ENCODE measurements at regions not wholly inside any gene's neighbourhood (a gene's known extent, or its start where the extent isn't known, plus 50 kb on each side); places are given as distances from the start of the nearest gene placed in this dataset.
"Not testable (repeated sequence)": the region's sequence is repeated elsewhere in the genome, so short reads cannot be mapped to it uniquely, and the experiment has no call there.

DNA sequence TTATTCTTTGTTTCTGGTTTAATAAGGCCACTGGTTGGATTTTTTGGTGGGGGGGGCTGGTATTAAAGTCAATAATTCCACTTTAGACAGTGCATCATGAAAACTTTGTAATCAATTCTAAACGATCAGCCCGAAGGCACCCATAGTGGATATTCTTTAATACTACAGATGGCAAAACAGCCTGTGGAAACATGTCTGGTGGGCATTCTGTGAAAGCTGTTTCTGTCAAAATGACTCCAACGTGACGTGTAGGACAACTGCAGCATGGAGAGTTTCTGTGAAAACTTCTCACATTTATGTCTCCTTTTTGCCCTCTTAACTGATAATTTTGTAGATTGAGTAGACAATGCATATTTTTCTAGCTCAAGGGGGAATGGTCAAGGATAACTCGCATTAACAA is 185.8 kb upstream of the FLRT2 start:
- TF ChIP-seq, protein P1, sequence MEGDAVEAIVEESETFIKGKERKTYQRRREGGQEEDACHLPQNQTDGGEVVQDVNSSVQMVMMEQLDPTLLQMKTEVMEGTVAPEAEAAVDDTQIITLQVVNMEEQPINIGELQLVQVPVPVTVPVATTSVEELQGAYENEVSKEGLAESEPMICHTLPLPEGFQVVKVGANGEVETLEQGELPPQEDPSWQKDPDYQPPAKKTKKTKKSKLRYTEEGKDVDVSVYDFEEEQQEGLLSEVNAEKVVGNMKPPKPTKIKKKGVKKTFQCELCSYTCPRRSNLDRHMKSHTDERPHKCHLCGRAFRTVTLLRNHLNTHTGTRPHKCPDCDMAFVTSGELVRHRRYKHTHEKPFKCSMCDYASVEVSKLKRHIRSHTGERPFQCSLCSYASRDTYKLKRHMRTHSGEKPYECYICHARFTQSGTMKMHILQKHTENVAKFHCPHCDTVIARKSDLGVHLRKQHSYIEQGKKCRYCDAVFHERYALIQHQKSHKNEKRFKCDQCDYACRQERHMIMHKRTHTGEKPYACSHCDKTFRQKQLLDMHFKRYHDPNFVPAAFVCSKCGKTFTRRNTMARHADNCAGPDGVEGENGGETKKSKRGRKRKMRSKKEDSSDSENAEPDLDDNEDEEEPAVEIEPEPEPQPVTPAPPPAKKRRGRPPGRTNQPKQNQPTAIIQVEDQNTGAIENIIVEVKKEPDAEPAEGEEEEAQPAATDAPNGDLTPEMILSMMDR (IDR thresholded peaks at IDR 0.05; ENCODE audit: insufficient read depth, missing control alignments): no peak
- FAIRE-seq (no peak), DNase-seq (ENCODE audit: insufficient read length, low spot score) (no peak)

DNA sequence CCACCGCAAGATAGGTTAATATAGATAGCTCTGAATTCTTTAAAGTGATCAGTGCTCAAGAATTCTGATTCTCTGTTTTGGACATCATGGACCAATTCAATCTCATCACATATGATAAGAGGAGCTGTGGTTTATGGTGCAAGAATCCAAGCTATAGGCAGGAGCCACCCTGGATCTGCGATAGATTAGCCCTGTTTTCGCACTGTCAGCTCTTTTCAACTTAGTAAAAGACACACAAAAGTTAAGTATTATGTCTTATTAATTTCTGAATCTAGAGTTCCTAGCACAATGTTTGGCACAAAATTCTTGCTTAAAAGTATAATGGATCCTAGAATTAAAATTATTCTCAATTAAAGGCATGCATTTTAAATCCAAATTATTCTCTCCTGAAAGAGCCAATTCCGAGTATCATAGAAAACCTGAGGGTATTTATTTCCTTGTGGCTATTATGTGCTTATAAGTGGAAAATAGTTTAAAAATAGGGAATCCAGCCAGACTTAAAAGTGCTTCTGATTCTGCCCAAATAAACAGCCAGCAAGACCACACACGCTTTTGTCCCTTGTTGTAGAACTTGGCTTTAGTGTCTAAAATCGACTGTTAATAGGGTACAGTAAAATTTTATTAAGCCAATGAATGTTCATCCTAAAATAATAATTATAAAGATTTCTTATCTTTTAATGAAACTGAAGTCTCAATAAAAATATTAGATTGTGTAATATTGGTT is 184.9 kb upstream of the FLRT2 start:
- TF ChIP-seq, protein P1 (IDR thresholded peaks at IDR 0.05; ENCODE audit: insufficient read depth, missing control alignments): no peak
- no peak for FAIRE-seq
- no peak for DNase-seq (ENCODE audit: insufficient read length, low spot score)

DNA sequence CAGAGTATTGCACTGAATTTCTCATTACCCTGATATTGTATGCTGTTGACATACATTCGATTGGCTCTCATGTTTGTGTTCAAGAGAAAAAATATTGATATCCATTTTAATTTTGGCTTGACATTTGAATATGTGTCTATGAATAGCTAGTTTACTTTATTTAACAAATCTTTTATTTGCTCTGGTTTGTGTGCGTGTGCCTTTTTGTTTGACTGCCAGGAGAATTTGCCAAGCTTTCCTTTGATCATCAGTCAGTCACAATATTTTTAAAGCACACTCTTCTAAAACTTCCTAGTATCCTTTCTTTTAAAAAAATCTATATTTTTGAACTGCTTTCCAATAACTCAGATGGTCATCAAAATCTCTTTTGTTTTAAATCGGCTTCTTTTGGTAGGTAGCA is 179.3 kb upstream of the FLRT2 start:
- TF ChIP-seq, protein P1 (IDR thresholded peaks at IDR 0.05; ENCODE audit: insufficient read depth, missing control alignments): no peak
- no peak for DNase-seq (ENCODE audit: insufficient read length, low spot score)
- FAIRE-seq: no peak

DNA sequence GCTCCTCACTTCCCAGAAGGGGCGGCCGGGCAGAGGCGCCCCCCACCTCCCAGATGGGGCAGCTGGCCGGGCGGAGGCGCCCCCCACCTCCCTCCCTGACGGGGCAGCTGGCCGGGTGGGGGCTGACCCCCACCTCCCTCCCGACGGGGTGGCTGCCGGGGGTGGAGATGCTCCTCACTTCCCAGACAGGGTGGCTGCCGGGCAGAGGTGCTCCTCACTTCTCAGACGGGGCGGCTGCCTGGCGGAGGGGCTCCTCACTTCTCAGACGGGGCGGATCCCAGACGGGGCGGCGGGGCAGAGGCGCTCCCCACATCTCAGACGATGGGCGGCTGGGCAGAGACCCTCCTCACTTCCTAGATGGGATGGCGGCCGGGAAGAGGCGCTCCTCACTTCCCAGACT is 177.4 kb upstream of the FLRT2 start:
- not testable (repeated sequence) for FAIRE-seq; DNase-seq (ENCODE audit: insufficient read length, low spot score)

DNA sequence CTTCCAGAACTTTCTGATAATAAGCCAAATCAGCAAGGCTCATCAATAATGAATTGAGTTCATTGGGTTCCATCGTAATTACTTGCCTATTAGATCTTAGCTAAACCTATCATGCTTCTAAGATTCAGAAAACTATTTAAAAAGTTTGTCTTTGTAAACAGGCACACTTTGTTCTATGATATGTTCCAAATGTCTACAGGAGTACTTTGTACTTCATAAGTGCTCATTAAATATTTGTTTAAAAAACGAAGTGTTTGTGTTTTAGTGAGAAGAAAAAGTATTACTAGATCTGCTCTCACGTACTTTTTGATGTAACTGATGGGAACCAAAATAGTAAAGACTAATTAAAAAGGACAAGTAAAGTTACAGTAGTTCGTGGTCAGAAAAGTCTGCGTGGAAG is 172.8 kb upstream of the FLRT2 start:
- DNase-seq (ENCODE audit: insufficient read length, low spot score) (no peak), FAIRE-seq (no peak)
- TF ChIP-seq, protein P1 (IDR thresholded peaks at IDR 0.05; ENCODE audit: insufficient read depth, missing control alignments): no peak

DNA sequence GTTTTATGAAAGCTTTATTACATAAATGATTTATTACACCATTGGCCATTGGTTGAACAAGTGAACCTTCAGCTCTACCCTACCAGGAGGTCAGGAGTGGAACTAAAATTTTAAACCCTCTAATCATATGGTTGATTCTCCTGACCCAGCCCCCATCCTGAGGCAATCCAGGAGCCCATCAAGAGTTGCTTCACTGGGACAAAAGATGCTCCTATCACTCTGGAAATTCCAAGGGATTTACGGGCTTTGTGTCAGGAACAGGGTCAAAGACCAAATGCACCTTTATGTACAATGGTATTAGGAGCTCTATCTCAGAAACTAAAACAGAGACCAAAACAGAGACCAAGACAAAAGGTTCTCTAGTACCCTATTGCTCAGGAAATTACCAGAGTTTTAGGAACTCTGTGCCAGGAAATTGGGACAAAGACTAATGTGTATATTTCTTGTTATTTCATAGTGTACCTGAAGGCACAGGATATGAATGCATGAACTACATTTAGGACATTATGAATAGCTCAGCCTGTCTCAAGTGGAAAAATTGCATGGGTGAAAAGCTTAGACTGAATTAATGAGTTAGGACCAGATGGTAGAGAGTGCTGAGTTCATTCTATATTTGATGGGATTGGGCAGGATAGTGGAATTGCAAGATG is 171.7 kb upstream of the FLRT2 start:
- no peak for FAIRE-seq
- DNase-seq (ENCODE audit: insufficient read length, low spot score): no peak
- TF ChIP-seq, protein P1 (IDR thresholded peaks at IDR 0.05; ENCODE audit: insufficient read depth, missing control alignments): no peak

DNA sequence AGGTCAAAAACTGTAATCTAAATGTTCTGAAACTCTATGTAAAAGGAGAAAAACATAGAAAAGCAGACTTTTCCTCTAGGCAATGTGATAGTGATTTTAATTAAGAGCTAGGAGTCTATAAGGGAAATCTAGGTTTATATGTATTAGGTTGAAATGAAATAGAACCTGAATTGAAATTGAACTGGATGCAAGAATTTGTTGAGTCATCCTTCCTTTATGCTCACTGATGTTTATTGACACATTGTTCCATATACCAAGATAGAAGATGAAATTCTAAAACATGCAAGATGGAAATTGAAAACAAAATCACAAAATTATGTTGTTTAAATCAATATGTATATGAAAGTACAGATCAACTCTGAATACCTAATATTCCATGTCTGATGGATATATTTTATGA is 170.4 kb upstream of the FLRT2 start:
- TF ChIP-seq, protein P1 (IDR thresholded peaks at IDR 0.05; ENCODE audit: insufficient read depth, missing control alignments): no peak
- FAIRE-seq (no peak), DNase-seq (ENCODE audit: insufficient read length, low spot score) (no peak)
